GM12891 (cell line): ENCODE measurements at regions not wholly inside any gene's neighbourhood (a gene's known extent, or its start where the extent isn't known, plus 50 kb on each side); places are given as distances from the start of the nearest gene placed in this dataset.

Experiments
- PAX5 ChIP-seq: IDR thresholded peaks from 2 replicates; pipeline ENCODE4 v1.6.1; 2011; ENCODE audit warnings: low read length, moderate library complexity, mild to moderate bottlenecking; ENCODE audit not compliant: insufficient read depth, severe bottlenecking
- POLR2A ChIP-seq: IDR thresholded peaks from 2 replicates; pipeline ENCODE4 v1.6.1; 2011; ENCODE audit warnings: low read depth, low read length, control low read depth
- SPI1 ChIP-seq: IDR thresholded peaks from 2 replicates; pipeline ENCODE4 v1.6.1; 2011; ENCODE audit warnings: low read depth, low read length, control low read depth

DNA sequence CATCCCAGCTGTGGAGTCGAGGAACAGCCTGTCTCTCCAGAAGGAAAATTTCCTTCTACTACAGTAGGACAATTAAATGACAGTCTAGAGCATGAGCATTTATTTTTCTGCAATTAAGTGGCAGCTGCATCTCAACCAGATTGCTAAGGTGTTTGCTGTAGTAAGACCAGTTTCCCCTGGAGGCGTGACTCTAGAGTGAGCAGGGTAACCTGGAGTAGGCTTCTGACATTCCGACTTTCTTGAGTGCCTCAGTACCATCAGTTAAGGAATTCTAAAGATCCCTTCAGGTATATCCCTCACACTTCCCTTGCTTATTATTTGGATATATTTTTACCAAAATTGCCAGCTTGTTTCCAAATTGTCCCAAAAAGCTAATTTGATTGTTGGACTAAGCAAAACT, 59.2 kb upstream of the IRX2 start:
- TF ChIP-seq POLR2A (no peak), PAX5 (no peak), SPI1 (no peak)
